ENCODE measurements at regions not wholly inside any gene's neighbourhood (a gene's known extent, or its start where the extent isn't known, plus 50 kb on each side); places are given as distances from the start of the nearest gene placed in this dataset.
A peak's percentile ranks its signal among the peaks of the same experiment; 100 is the strongest.
"Not testable (repeated sequence)": the region's sequence is repeated elsewhere in the genome, so short reads cannot be mapped to it uniquely, and the experiment has no call there.

GRCh38 chr3:118577055-118577777, 457.4 kb downstream of the IGSF11 start:
- FAIRE-seq (no peak), DNase-seq (ENCODE audit: low spot score in 2 of 2) (no peak)

GRCh38 chr3:118578559-118578958, 456.1 kb downstream of the IGSF11 start:
- no peak for DNase-seq (ENCODE audit: low spot score in 2 of 2)
- FAIRE-seq = no peak

GRCh38 chr3:118587037-118587741, 447.5 kb downstream of the IGSF11 start:
- no peak for DNase-seq (ENCODE audit: low spot score in 2 of 2)
- no peak for FAIRE-seq

- no peak for DNase-seq (ENCODE audit: low spot score in 2 of 2)
- FAIRE-seq = no peak
These were observed 446.8 kb downstream of the IGSF11 start for GRCh38 chr3:118587847-118588246.

- FAIRE-seq = no peak
These were observed 441.4 kb downstream of the IGSF11 start for GRCh38 chr3:118593277-118593670.

GRCh38 chr3:118597184-118597583, 437.5 kb downstream of the IGSF11 start:
- FAIRE-seq (no peak), DNase-seq (ENCODE audit: low spot score in 2 of 2) (no peak)

More at GRCh38 chr3:118593277-118593670, 441.4 kb downstream of the IGSF11 start:
- DNase-seq (ENCODE audit: low spot score in 2 of 2) = no peak

- no peak for DNase-seq (ENCODE audit: low spot score in 2 of 2)
- no peak for FAIRE-seq
These were observed 426.5 kb downstream of the IGSF11 start for GRCh38 chr3:118607915-118608820.

- DNase-seq (ENCODE audit: low spot score in 2 of 2) (no peak), FAIRE-seq (no peak)
These were observed 416.2 kb downstream of the IGSF11 start for GRCh38 chr3:118618247-118619040.

- FAIRE-seq = no peak
- DNase-seq (ENCODE audit: low spot score in 2 of 2) = no peak
These were observed 408.2 kb downstream of the IGSF11 start for GRCh38 chr3:118626453-118626852.

- peak; percentile 14 to 48 for DNase-seq (ENCODE audit: low spot score in 2 of 2)
- FAIRE-seq = no peak
These were observed 405.8 kb downstream of the IGSF11 start for GRCh38 chr3:118628704-118629341.

GRCh38 chr3:118629821-118630220, 404.8 kb downstream of the IGSF11 start:
- FAIRE-seq (no peak), DNase-seq (ENCODE audit: low spot score in 2 of 2) (no peak)

- FAIRE-seq (no peak), DNase-seq (ENCODE audit: low spot score in 2 of 2) (no peak)
These were observed 398.9 kb downstream of the IGSF11 start for GRCh38 chr3:118635711-118636110.

- FAIRE-seq (no peak), DNase-seq (ENCODE audit: low spot score in 2 of 2) (no peak)
These were observed 397.8 kb downstream of the IGSF11 start for GRCh38 chr3:118636841-118637240.

- DNase-seq (ENCODE audit: low spot score in 2 of 2) (peak in 1 of 2 donors; percentile 14), FAIRE-seq (no peak)
These were observed 396.8 kb downstream of the IGSF11 start for GRCh38 chr3:118637846-118638245.

- FAIRE-seq (no peak), DNase-seq (ENCODE audit: low spot score in 2 of 2) (peak in 1 of 2 donors; percentile 16)
These were observed 393.0 kb downstream of the IGSF11 start for GRCh38 chr3:118641608-118642007.

GRCh38 chr3:118671192-118671591, 363.5 kb downstream of the IGSF11 start:
- no peak for DNase-seq (ENCODE audit: low spot score in 2 of 2)
- FAIRE-seq = no peak

- DNase-seq (ENCODE audit: low spot score in 2 of 2) (no peak), FAIRE-seq (no peak)
These were observed 359.3 kb downstream of the IGSF11 start for GRCh38 chr3:118675305-118675704.

- not testable (repeated sequence) for FAIRE-seq; DNase-seq (ENCODE audit: low spot score in 2 of 2)
These were observed 356.0 kb downstream of the IGSF11 start for GRCh38 chr3:118678663-118679062.

- FAIRE-seq = no peak
- DNase-seq (ENCODE audit: low spot score in 2 of 2) = no peak
These were observed 351.7 kb downstream of the IGSF11 start for GRCh38 chr3:118682921-118683320.

GRCh38 chr3:118683636-118684035, 351.0 kb downstream of the IGSF11 start:
- DNase-seq (ENCODE audit: low spot score in 2 of 2) (no peak), FAIRE-seq (no peak)

All from frontal cortex (tissue), 3 donors.